G401 (cell line): ENCODE measurements at regions not wholly inside any gene's neighbourhood (a gene's known extent, or its start where the extent isn't known, plus 50 kb on each side); places are given as distances from the start of the nearest gene placed in this dataset.
"Not testable (repeated sequence)": the region's sequence is repeated elsewhere in the genome, so short reads cannot be mapped to it uniquely, and the experiment has no call there.

Source experiments
- DNase-seq: peaks from one replicate; pipeline ENCODE4 v3.0.0-alpha.2; 2015; ENCODE audit warnings: low spot score
- in situ Hi-C: cut with HindIII; loops from 2 replicates; pipeline ENCODE4 v1.10.0; 2016; ENCODE audit warnings: low sequenced_read_pairs, mixed read lengths

- no peak for DNase-seq
- in situ Hi-C loops, result no loop called here
Measured at GRCh38 chr6:81575442-81575841, 177.0 kb downstream of the TENT5A start.

- in situ Hi-C loops, result no loop called here
- DNase-seq, result no peak
Measured at GRCh38 chr6:81572020-81572419, 180.5 kb downstream of the TENT5A start.

DNA sequence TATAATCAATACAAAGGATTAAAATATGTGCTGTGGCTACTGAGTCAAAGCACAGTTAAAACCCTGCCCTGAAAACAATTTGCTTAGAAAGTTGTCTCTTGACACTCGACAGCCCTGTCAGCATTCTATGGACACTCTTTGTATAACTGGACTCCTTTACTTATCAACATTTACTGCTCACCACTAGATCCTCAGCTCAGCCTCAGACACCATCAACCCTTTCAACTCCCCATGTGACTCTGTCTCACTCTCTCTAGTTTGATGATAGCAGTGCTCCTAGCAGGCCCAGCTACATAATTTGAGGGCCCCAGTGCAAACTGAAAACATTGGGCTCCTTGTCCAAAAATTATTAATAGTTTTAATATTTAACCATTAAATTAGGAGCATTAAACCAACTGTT, 181.8 kb downstream of the TENT5A start:
- no peak for DNase-seq

GRCh38 chr6:81568973-81569372, 183.5 kb downstream of the TENT5A start:
- DNase-seq, result no peak
- in situ Hi-C loops, result no loop called here

More for the DNA sequence above, 181.8 kb downstream of the TENT5A start:
- in situ Hi-C loops, result no loop called here

DNA sequence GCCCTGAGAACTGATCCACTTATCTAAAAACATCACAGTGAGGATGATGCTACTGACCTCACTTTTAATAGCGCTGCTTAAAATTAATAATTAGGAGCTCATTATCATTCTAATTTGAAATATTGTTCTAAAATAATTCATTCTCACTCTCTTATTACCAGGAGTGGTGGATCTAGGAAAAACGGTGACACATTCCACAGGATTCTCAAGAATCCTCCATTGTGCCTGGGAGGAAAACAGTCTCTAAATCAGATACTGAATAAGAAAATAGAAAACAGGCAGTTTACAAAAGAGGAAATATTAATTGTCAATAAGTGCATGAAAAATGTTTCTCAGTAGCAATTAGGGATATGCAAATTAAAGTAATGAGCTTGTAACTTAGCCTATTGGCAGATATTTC, 187.4 kb downstream of the TENT5A start:
- no peak for DNase-seq
- in situ Hi-C loops, result no loop called here

- no peak for DNase-seq
- in situ Hi-C loops, result no loop called here
Measured at GRCh38 chr6:81564470-81565068, 187.9 kb downstream of the TENT5A start.

DNA sequence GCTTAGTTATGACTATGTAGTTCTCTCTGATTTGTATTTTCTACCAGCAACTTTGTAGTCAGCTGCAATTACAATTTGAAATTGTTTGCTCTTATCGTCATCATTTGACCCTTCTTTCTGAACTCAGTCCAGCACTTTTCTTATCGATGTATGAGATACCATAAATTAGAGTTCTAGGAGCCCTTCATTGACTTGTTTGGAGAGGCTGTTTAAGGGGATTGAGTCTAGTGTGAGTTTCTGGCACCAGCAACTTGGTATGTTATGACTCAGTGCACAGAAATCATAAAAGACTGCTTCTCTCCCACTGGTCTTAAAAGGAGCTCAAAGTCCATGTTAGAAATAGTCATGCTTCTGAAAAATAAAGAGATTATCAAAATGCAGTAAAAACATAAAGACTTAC, 190.3 kb downstream of the TENT5A start:
- DNase-seq, result no peak
- in situ Hi-C loops, result no loop called here

- no peak for DNase-seq
Measured at GRCh38 chr6:81561731-81562130, 190.8 kb downstream of the TENT5A start.

DNA sequence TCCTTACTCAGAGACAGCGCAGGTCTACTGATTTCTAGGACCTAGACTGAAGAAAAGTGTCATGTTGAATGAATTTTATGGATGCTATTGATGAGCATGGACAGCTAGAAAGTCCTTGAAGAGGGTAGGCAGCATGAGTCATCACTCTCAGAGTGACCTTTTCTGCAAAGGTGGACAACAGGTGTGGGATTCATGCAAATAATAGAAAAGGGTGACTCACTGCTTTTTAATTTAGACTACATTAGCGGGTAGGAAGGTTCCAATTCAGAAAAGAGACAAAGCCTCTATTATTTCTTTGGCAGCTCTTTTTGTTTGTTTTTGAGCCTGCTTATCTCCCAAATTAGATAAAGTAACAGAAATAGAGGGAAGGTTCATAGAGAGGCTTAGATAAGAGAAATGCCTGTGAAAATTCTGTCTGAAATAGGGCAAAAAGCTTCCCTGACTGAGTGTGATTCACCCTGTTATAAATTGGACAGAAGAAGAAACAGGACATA, 191.4 kb downstream of the TENT5A start:
- DNase-seq, result no peak
- in situ Hi-C loops, result no loop called here

More at GRCh38 chr6:81561731-81562130, 190.8 kb downstream of the TENT5A start:
- in situ Hi-C loops, result no loop called here

DNA sequence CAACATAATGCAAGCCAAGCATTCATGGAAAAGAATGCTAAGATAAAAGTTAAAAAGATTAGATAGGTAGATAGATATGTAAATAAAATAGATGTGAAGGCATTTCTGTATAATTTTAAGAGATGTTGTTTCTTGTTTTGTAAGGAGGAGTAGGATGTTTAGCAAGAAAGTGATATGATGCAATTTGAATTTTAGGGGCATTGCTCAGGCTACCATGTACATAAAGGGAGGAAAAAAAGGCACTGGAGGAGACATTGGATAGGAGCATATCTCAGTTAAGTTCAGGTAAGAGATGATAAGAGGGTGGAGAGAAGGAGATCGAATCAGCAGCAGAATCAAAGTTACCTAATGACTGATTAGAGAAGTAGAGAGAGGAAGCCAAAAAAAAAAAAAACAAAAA, 194.7 kb downstream of the TENT5A start:
- in situ Hi-C loops, result no loop called here

GRCh38 chr6:81556551-81556950, 195.9 kb downstream of the TENT5A start:
- in situ Hi-C loops, result no loop called here

More for the DNA sequence above, 194.7 kb downstream of the TENT5A start:
- DNase-seq, result no peak

GRCh38 chr6:81553216-81553615, 199.3 kb downstream of the TENT5A start:
- in situ Hi-C loops, result no loop called here
- no peak for DNase-seq

More at GRCh38 chr6:81556551-81556950, 195.9 kb downstream of the TENT5A start:
- DNase-seq, result no peak

GRCh38 chr6:81552644-81553043, 199.8 kb downstream of the TENT5A start:
- DNase-seq, result no peak

GRCh38 chr6:81547149-81547548, 205.3 kb downstream of the TENT5A start:
- DNase-seq, result no peak
- in situ Hi-C loops, result no loop called here

More at GRCh38 chr6:81552644-81553043, 199.8 kb downstream of the TENT5A start:
- in situ Hi-C loops, result no loop called here

GRCh38 chr6:81534934-81535465, 217.5 kb downstream of the TENT5A start:
- in situ Hi-C loops, result no loop called here
- no peak for DNase-seq

GRCh38 chr6:81531869-81532561, 220.5 kb downstream of the TENT5A start:
- in situ Hi-C loops, result no loop called here
- DNase-seq, result no peak

GRCh38 chr6:81517455-81517854, 235.0 kb downstream of the TENT5A start:
- in situ Hi-C loops, result no loop called here
- no peak for DNase-seq

GRCh38 chr6:81515562-81516453, 236.7 kb downstream of the TENT5A start:
- in situ Hi-C loops, result no loop called here
- no peak for DNase-seq

DNA sequence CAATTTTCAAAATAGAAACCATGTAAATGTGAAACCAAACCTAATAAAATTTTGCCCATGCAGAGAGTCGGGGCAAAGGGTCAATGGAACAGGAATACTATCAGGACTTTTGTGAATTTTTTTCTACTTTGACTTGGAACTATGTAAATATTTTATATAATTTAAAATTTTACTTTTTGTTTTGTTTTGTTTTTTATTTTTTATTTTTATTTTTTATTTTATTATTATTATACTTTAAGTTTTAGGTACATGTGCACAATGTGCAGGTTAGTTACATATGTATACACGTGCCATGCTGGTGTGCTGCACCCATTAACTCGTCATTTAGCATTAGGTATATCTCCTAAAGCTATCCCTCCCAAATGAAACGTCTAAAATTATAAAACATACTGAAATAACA, 238.3 kb downstream of the TENT5A start:
- DNase-seq, result not testable (repeated sequence)

DNA sequence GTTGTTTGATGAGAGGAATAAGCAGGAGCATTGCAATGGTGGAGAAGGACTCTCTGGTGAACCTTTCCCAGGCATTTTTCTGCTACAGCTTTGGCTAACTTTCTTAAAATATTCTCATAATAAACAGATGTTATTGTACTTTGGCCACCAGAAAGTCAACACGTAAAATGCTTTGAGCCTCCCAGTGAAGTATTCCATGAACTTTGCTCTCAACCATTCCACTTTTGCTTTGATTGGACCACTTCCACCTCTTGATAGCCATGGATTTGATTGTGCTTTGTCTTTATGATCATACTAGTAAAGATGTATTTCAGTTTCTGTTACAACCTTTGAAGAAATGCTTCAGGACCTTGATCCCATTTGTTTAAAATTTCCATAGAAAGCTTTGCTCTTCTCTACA, 241.1 kb downstream of the TENT5A start:
- in situ Hi-C loops, result no loop called here
- no peak for DNase-seq

More for the DNA sequence above, 238.3 kb downstream of the TENT5A start:
- in situ Hi-C loops, result not testable (repeated sequence)
